HG03139 (cell line): ENCODE measurements at regions not wholly inside any gene's neighbourhood (a gene's known extent, or its start where the extent isn't known, plus 50 kb on each side); places are given as distances from the start of the nearest gene placed in this dataset.
"Not testable (repeated sequence)": the region's sequence is repeated elsewhere in the genome, so short reads cannot be mapped to it uniquely, and the experiment has no call there.

ENCODE experiments used
- ATAC-seq: cut with Tn5 transposase; IDR thresholded peaks from one replicate; pipeline ENCODE4 v1.9.1; 2021; ENCODE audit not compliant: unreplicated experiment

DNA sequence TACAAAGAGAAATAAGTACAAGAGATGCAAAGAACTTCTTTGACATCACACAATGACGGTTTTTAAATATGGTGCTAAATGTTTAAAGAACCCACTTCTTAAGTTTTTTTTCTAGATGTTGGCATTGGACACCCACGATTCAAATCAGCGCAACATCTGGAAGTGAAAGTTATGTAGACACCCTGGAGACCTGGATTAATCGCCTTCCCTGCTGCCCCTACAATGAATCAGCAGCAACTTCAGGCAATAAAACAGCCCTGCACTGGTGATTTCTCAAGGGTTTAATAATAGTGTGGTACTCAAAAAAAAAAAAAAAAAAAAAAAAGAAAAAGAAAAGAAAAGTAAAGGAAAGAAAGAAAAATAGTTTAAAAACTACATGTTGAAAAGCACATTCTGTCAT lies 248.3 kb downstream of the NUF2 start:
- ATAC-seq, result no peak

GRCh38 chr1:163571950-163572349 lies 250.2 kb downstream of the NUF2 start:
- ATAC-seq, result no peak

DNA sequence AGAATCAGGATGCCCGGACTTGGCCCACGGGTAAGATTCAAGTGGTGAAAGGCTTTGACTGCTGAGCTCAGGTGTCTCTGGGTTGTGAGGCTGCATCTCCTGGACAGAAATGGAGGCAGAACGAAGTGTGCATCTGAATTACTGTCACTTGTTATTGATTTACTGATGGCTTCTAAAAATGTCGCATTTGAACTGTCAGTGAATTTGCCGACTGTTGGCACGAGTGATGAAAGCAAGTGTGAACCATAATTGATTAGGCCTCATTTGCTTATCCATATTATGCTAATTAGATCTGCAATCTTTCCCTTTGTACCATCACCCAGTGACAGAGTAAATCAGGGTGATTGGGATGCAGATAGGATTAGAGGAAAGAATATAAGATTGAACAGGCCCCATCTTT lies 252.4 kb downstream of the NUF2 start:
- no peak for ATAC-seq

GRCh38 chr1:163580926-163581325 lies 259.2 kb downstream of the NUF2 start:
- ATAC-seq, result no peak

DNA sequence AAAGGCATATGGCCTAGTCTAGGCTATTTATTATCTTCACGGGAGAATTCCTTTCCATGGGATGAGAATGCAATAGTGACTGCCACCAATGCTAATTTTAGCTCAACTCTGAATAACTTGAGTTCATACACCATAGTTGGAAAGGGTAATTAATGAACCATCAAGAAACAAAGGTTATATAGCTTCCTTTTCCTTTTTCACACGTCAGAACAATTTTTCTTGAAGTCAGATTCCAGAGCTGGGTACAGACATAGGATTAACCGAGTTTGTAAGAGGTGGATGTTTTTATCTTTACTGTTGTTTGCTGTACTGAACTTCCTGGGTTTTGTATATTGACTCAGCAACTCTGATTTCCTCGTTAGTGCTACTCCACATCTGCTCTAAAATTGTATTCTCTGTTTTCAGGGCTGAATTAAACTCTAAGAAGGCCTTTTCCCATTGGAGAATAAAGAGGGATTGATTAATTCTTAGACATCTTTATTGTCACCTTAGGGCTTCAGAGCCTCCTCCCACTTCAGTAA lies 262.0 kb downstream of the NUF2 start:
- no peak for ATAC-seq

DNA sequence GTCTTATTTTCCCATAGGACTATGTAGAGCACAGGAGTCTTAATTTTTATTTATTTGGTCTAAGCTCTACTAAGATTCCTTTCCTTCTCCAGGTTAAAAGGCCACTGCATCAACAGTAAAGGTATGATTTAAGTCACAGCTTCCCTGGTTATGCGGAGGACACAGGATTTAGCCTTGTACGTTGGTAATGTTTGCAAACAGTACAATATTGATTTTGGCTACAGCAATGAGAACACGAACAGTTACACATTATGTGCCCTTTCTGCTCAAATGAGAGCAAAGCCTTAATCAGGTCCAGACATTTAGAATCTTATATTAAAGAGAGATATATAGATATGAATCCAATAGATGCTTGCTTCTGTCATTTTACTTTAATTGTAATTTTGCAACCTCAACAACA lies 264.0 kb downstream of the NUF2 start:
- ATAC-seq, result no peak

DNA sequence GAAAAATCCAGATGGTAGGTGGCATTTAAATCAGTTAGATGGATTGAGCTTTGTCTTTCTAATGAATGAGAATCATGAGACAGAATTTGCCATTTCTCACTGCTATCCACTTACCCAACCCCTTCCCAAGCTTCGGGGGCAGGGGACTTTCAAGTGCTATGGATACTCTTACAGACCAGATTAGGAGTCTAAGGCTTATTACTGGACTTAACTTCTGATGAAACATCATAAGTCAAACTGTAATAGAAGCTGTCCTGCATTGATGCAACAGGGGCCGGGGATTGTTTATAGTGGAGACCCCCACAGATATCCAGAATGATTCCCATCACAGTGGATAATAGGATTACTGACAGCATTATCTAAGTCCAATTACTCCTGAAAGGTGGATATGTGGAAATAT lies 267.0 kb downstream of the NUF2 start:
- no peak for ATAC-seq

DNA sequence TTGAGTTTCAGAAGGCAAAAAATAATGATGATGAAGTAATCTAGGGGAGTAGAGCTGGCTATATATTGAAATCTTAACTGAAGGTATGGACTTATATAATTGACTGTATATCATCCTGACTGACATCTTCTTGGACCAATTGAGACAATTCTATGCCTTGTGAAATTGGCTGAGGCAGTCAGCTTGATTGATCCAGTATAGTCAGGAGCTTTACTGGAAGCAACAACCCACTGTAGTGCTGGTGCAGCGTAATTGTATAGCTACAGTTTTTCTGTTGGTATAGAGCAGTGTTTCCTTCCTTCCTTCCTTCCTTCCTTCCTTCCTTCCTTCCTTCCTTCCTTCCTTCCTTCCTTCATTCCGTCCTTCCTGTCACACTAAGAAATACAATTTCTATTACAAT lies 268.0 kb downstream of the NUF2 start:
- ATAC-seq, result no peak

- ATAC-seq, result not testable (repeated sequence)
Measured at GRCh38 chr1:163591131-163591530, 269.4 kb downstream of the NUF2 start.

DNA sequence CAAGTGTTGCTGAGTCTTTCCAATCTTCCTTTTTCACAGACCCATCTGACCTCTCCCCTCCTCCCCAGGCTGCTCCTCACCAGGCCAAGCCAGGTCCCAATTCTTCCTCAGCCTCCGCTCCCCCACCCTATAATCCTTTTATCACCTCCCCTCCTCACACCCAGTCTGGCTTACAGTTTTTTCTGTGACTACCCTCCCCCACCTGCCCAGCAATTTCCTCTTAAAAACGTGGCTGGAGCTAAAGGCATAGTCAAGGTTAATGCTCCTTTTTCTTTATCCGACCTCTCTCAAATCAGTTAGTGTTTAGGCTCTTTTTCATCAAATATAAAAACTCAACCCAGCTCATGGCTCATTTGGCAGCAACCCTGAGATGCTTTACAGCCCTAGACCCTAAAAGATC lies 270.9 kb downstream of the NUF2 start:
- ATAC-seq, result not testable (repeated sequence)

DNA sequence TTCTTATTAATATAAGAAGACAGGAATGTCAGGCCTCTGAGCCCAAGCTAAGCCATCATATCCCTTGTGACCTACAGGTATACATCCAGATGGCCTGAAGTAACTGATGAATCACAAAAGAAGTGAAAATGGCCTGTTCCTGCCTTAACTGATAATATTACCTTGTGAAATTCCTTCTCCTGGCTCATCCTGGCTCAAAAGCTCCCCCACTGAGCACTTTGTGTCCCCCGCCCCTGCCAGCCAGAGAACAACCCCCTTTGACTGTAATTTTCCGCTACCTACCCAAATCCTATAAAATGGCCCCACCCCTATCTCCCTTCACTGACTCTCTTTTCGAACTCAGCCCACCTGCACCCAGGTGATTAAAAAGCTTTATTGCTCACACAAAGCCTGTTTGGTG lies 274.4 kb downstream of the NUF2 start:
- ATAC-seq, result not testable (repeated sequence)

DNA sequence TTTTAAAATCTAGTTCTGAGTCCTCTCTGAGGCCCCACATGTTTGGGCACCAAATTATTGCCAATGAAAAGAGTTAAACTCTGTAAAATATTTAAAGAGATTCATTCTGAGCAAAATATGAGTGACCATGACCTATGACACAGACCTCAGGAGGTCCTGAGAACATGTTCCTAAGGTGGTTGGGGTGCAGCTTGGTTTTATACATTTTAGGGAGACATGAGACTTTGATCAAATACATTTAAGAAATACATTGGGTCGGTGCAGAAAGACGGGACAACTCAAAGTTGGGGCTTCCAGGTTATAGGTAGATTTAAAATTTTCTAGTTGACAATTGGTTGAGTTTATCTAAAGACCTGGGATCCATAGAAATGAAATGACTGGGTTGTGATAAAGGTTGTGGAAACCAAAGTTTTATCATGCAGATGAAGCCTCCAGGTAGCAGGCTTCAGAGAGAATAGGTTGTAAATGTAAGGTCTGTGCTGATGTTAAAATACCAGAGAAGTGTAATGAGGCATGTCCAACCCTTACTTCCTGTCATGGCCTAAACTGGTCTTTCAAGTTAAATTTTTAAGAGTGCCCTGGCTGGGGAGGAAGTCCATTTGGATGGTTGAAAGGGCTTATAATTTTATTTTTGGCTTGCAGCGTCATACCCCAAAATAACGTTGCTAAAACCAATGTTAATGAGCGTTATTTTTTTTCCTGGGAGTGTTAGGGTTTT lies 274.9 kb downstream of the NUF2 start:
- ATAC-seq, result no peak

- no peak for ATAC-seq
Measured at GRCh38 chr1:163604321-163604720, 282.6 kb downstream of the NUF2 start.

DNA sequence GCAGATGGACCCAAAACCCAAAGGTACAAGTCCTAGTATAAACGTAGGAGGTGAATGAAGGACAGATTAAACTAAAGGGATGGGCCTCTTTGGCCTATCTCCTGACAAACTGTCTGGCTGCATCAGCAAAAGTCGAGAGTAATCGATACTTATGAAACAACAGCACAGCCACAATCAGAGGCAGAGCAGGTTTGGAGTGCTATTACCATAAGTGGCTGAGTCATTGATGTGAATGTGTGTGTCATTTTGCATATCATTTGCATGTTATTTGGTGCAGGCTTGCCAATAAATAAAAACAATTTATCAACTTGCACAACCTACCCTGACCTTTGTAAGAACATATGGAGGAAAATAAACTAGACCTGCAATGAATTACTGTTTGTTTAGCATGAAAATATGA lies 283.1 kb downstream of the NUF2 start:
- no peak for ATAC-seq

- ATAC-seq, result no peak
Measured at GRCh38 chr1:163608979-163609378, 287.2 kb downstream of the NUF2 start.

DNA sequence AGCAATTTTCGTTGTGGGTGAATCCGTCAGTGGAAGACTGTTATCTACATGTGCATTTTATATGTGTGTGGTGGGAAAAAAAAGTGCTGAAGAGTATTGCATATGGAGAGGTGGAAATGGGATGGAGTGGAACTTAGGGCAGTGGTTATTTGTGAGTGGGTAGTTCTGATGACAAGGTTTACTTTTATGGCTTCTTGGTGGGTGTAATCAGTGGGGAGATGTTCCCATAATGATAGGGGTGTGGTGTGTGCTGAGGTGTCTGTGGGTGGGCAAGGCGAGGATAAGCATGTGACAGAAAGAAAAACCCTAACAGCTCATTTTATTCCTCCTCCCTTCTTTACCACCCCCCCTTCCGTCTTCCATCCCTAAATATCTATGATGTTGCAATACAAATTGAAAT lies 288.1 kb downstream of the NUF2 start:
- ATAC-seq, result no peak

DNA sequence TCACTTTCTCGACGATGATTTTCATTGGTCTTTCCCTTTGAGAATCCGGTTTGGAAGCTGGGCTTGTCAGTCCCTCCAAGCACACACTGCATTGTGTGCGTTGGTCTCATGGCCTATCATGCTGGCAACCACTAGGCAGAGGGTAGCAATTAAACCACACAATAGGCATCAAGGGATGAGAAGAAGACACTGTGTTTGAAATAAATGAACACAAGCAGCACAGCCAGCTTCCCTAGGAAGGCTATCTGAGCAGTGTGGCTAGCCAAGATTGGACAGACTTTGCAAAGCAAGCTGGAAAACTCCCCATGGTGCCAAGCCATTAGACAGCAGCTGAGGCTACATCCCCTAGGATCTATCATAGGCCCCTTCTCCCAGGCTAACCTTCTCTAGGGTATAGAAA lies 288.7 kb downstream of the NUF2 start:
- no peak for ATAC-seq

GRCh38 chr1:163614361-163614760 lies 292.6 kb downstream of the NUF2 start:
- no peak for ATAC-seq

GRCh38 chr1:163628034-163628773 lies 306.4 kb downstream of the NUF2 start:
- ATAC-seq, result no peak

GRCh38 chr1:163632269-163632668 lies 310.5 kb downstream of the NUF2 start:
- no peak for ATAC-seq

- no peak for ATAC-seq
Measured at GRCh38 chr1:163633366-163633765, 311.6 kb downstream of the NUF2 start.

DNA sequence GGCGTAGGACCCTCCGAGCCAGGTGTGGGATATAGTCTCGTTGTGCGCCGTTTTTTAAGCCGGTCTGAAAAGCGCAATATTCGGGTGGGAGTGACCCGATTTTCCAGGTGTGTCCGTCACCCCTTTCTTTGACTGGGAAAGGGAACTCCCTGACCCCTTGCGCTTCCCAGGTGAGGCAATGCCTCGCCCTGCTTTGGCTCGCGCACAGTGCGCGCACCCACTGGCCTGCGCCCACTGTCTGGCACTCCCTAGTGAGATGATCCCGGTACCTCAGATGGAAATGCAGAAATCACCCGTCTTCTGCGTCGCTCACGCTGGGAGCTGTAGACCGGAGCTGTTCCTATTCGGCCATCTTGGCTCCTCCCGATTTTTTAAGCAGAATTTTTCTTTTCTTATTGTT lies 323.9 kb downstream of the NUF2 start:
- not testable (repeated sequence) for ATAC-seq
